HEK293 (cell line): ENCODE measurements at regions not wholly inside any gene's neighbourhood (a gene's known extent, or its start where the extent isn't known, plus 50 kb on each side); places are given as distances from the start of the nearest gene placed in this dataset.

Experiments used
- PBX3 ChIP-seq: sonication (generic); formaldehyde crosslinking; IDR thresholded peaks from 2 replicates; pipeline ENCODE4 v1.8.1; 2022; ENCODE audit warnings: mild to moderate bottlenecking, moderate library complexity, missing genetic modification reagents
- SETDB1 ChIP-seq: IDR thresholded peaks from one replicate; pipeline ENCODE4 v1.6.1; 2017; ENCODE audit warnings: mild to moderate bottlenecking, low read length, moderate library complexity, mixed read lengths; ENCODE audit not compliant: insufficient read length
- YY1 ChIP-seq: fragments of 450-650 bp; formaldehyde crosslinking; IDR thresholded peaks from 2 replicates; pipeline ENCODE4 v1.5.1; 2018; ENCODE audit warnings: missing biosample characterization, missing genetic modification characterization
- ZNF140 ChIP-seq: fragments of 450-650 bp; formaldehyde crosslinking; IDR thresholded peaks from 2 replicates; pipeline ENCODE4 v1.5.1; 2016; ENCODE audit warnings: missing biosample characterization, missing genetic modification characterization
- ZNF239 ChIP-seq: fragments of 450-650 bp; formaldehyde crosslinking; IDR thresholded peaks from 2 replicates; pipeline ENCODE4 v1.5.1; 2016; ENCODE audit warnings: missing biosample characterization, missing genetic modification characterization
- ZNF274 ChIP-seq, 2 experiments: fragments of 200-500 bp in 1 of 2; fragments of 450-650 bp in 1 of 2; sonication (Bioruptor generic) in 1 of 2; formaldehyde crosslinking in 1 of 2; IDR thresholded peaks; 2 replicates each; pipeline versions ENCODE4 v1.5.1 to v1.6.1; 2014 to 2016; ENCODE audit warnings: borderline replicate concordance in 1 of 2, inconsistent platforms in 1 of 2, low read length in 1 of 2, missing biosample characterization in 1 of 2, missing genetic modification characterization in 1 of 2
- ZNF302 ChIP-seq: fragments of 450-650 bp; formaldehyde crosslinking; IDR thresholded peaks from 2 replicates; pipeline ENCODE4 v1.5.1; 2016; ENCODE audit warnings: missing biosample characterization, missing genetic modification characterization, low read depth
- ZNF423 ChIP-seq: fragments of 450-650 bp; formaldehyde crosslinking; IDR thresholded peaks from 2 replicates; pipeline ENCODE4 v1.5.1; 2016; ENCODE audit warnings: missing biosample characterization, missing genetic modification characterization
- ZNF561 ChIP-seq: fragments of 450-650 bp; IDR thresholded peaks from 2 replicates; pipeline ENCODE4 v1.5.1; 2018; ENCODE audit warnings: missing biosample characterization, missing genetic modification characterization, borderline replicate concordance
- ZSCAN30 ChIP-seq: fragments of 450-650 bp; IDR thresholded peaks from 2 replicates; pipeline ENCODE4 v1.5.1; 2018; ENCODE audit warnings: missing biosample characterization, mild to moderate bottlenecking, missing genetic modification characterization, moderate library complexity
- TF ChIP-seq, protein P1 (sequence below): fragments of 450-650 bp; formaldehyde crosslinking; IDR thresholded peaks from 2 replicates; pipeline ENCODE4 v1.5.1; 2016; ENCODE audit warnings: missing biosample characterization, missing genetic modification characterization
- TF ChIP-seq, protein P2 (sequence below): fragments of 450-650 bp; formaldehyde crosslinking; IDR thresholded peaks from 2 replicates; pipeline ENCODE4 v1.5.1; 2016; ENCODE audit warnings: missing biosample characterization, missing genetic modification characterization

GRCh38 chr18:32846896-32847295 is 74.1 kb upstream of the KLHL14 start:
- no peak for TF ChIP-seq ZNF561 (tag by site-specific recombination)
- TF ChIP-seq, protein P1, sequence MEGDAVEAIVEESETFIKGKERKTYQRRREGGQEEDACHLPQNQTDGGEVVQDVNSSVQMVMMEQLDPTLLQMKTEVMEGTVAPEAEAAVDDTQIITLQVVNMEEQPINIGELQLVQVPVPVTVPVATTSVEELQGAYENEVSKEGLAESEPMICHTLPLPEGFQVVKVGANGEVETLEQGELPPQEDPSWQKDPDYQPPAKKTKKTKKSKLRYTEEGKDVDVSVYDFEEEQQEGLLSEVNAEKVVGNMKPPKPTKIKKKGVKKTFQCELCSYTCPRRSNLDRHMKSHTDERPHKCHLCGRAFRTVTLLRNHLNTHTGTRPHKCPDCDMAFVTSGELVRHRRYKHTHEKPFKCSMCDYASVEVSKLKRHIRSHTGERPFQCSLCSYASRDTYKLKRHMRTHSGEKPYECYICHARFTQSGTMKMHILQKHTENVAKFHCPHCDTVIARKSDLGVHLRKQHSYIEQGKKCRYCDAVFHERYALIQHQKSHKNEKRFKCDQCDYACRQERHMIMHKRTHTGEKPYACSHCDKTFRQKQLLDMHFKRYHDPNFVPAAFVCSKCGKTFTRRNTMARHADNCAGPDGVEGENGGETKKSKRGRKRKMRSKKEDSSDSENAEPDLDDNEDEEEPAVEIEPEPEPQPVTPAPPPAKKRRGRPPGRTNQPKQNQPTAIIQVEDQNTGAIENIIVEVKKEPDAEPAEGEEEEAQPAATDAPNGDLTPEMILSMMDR (tag by site-specific recombination), result no peak
- no peak for TF ChIP-seq ZNF423
- no peak for TF ChIP-seq ZNF302 (tag by site-specific recombination)
- no peak for TF ChIP-seq ZSCAN30 (tag by site-specific recombination)
- no peak for TF ChIP-seq YY1 (tag by site-specific recombination)
- no peak for TF ChIP-seq PBX3
- no peak for TF ChIP-seq SETDB1
- TF ChIP-seq ZNF239 (tag by site-specific recombination), result no peak
- TF ChIP-seq, protein P2, sequence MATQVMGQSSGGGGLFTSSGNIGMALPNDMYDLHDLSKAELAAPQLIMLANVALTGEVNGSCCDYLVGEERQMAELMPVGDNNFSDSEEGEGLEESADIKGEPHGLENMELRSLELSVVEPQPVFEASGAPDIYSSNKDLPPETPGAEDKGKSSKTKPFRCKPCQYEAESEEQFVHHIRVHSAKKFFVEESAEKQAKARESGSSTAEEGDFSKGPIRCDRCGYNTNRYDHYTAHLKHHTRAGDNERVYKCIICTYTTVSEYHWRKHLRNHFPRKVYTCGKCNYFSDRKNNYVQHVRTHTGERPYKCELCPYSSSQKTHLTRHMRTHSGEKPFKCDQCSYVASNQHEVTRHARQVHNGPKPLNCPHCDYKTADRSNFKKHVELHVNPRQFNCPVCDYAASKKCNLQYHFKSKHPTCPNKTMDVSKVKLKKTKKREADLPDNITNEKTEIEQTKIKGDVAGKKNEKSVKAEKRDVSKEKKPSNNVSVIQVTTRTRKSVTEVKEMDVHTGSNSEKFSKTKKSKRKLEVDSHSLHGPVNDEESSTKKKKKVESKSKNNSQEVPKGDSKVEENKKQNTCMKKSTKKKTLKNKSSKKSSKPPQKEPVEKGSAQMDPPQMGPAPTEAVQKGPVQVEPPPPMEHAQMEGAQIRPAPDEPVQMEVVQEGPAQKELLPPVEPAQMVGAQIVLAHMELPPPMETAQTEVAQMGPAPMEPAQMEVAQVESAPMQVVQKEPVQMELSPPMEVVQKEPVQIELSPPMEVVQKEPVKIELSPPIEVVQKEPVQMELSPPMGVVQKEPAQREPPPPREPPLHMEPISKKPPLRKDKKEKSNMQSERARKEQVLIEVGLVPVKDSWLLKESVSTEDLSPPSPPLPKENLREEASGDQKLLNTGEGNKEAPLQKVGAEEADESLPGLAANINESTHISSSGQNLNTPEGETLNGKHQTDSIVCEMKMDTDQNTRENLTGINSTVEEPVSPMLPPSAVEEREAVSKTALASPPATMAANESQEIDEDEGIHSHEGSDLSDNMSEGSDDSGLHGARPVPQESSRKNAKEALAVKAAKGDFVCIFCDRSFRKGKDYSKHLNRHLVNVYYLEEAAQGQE (tag by site-specific recombination), result no peak
- TF ChIP-seq ZNF140 (tag by site-specific recombination), result no peak
- no peak for TF ChIP-seq ZNF274 (IDR thresholded peaks at IDR 0.05; ENCODE audit: low read length)
- TF ChIP-seq ZNF274 (tag by site-specific recombination; IDR thresholded peaks at IDR 0.05; ENCODE audit: borderline replicate concordance), result no peak
